GM12878 (cell line): ENCODE measurements at regions not wholly inside any gene's neighbourhood (a gene's known extent, or its start where the extent isn't known, plus 50 kb on each side); places are given as distances from the start of the nearest gene placed in this dataset.

Experiments
- ASH2L ChIP-seq: fragments of 300-600, 200-600 bp; sonication (generic); IDR thresholded peaks from 2 replicates; pipeline ENCODE4 v1.6.1; 2017; ENCODE audit warnings: low read depth, mild to moderate bottlenecking, borderline replicate concordance
- ATF3 ChIP-seq: IDR thresholded peaks from 2 replicates; pipeline ENCODE4 v1.6.1; 2011; ENCODE audit warnings: low read depth, mild to moderate bottlenecking, low read length, moderate library complexity, borderline replicate concordance; ENCODE audit errors: extremely low read depth
- CHD4 ChIP-seq: fragments of 200-600 bp; sonication (generic); IDR thresholded peaks from 2 replicates; pipeline ENCODE4 v1.6.1; 2016; ENCODE audit warnings: mild to moderate bottlenecking
- DPF2 ChIP-seq: fragments of 450-650 bp; IDR thresholded peaks from 2 replicates; pipeline ENCODE4 v1.6.1; 2017; ENCODE audit warnings: mild to moderate bottlenecking
- E4F1 ChIP-seq: fragments of 450-650 bp; IDR thresholded peaks from 2 replicates; pipeline ENCODE4 v1.6.1; 2018; ENCODE audit warnings: borderline replicate concordance, mild to moderate bottlenecking; ENCODE audit not compliant: partially characterized antibody
- EGR1 ChIP-seq, 2 experiments: IDR thresholded peaks; 1 replicate in 1 of 2; 2 replicates in 1 of 2; pipeline ENCODE4 v1.6.1; 2011 to 2012; ENCODE audit warnings: low read depth in 2 of 2, low read length in 2 of 2, borderline replicate concordance in 1 of 2, mild to moderate bottlenecking in 1 of 2, moderate library complexity in 1 of 2
- EP300 ChIP-seq, 2 experiments: fragments of 150-350 bp in 1 of 2; IDR thresholded peaks; 2 replicates each; pipeline ENCODE4 v1.6.1; 2011 to 2012; ENCODE audit warnings: low read depth in 2 of 2, low read length in 2 of 2, borderline replicate concordance in 1 of 2, improper control_type of control experiment in 1 of 2, inconsistent platforms in 1 of 2; ENCODE audit not compliant: control insufficient read depth in 1 of 2
- IKZF2 ChIP-seq, 2 experiments: fragments of 450-650 bp; IDR thresholded peaks; 2 replicates each; pipeline ENCODE4 v1.6.1; 2017; ENCODE audit warnings: mild to moderate bottlenecking in 2 of 2, moderate library complexity in 2 of 2
- JUND ChIP-seq: IDR thresholded peaks from 2 replicates; pipeline ENCODE4 v1.6.1; 2012; ENCODE audit warnings: low read depth, mild to moderate bottlenecking, low read length, improper control_type of control experiment, moderate library complexity
- KAT2A ChIP-seq: conservative IDR thresholded peaks from 2 replicates; pipeline ENCODE4 v1.6.1; 2011; ENCODE audit warnings: low read depth, low read length; ENCODE audit not compliant: control insufficient read depth
- MTA2 ChIP-seq: fragments of 450-650 bp; IDR thresholded peaks from 2 replicates; pipeline ENCODE4 v1.6.1; 2016; ENCODE audit warnings: low read depth, mild to moderate bottlenecking, moderate library complexity
- MXI1 ChIP-seq: fragments of 150-350 bp; IDR thresholded peaks from 2 replicates; pipeline ENCODE4 v1.6.1; 2011; ENCODE audit warnings: low read depth, mild to moderate bottlenecking, inconsistent platforms, low read length, improper control_type of control experiment
- NFYB ChIP-seq: IDR thresholded peaks from 2 replicates; pipeline ENCODE4 v1.6.1; 2011; ENCODE audit warnings: low read depth, mild to moderate bottlenecking, low read length, improper control_type of control experiment, moderate library complexity; ENCODE audit not compliant: insufficient read depth
- NR2F1 ChIP-seq: fragments of 450-650 bp; conservative IDR thresholded peaks from 2 replicates; pipeline ENCODE4 v1.6.1; 2017; ENCODE audit warnings: mild to moderate bottlenecking
- POLR2A ChIP-seq: IDR thresholded peaks from 2 replicates; pipeline ENCODE4 v1.6.1; 2011; ENCODE audit warnings: low read depth, mild to moderate bottlenecking, low read length
- POLR2AphosphoS5 ChIP-seq: IDR thresholded peaks from 2 replicates; pipeline ENCODE4 v1.6.1; 2011; ENCODE audit warnings: mild to moderate bottlenecking, low read length, inconsistent platforms
- RELA ChIP-seq: fragments of 450-650 bp; IDR thresholded peaks from 2 replicates; pipeline ENCODE4 v1.8.0; 2014; ENCODE audit warnings: borderline replicate concordance; ENCODE audit not compliant: partially characterized antibody
- TCF7 ChIP-seq: IDR thresholded peaks from 2 replicates; pipeline ENCODE4 v1.6.1; 2014; ENCODE audit warnings: antibody characterized with exemption, borderline replicate concordance
- USF1 ChIP-seq: IDR thresholded peaks from 2 replicates; pipeline ENCODE4 v1.6.1; 2011; ENCODE audit warnings: borderline replicate concordance, low read depth, mild to moderate bottlenecking, moderate library complexity, mixed read lengths, low read length; ENCODE audit not compliant: insufficient read depth; ENCODE audit errors: extremely low read length
- YY1 ChIP-seq: IDR thresholded peaks from 2 replicates; pipeline ENCODE4 v1.6.1; 2011; ENCODE audit warnings: low read depth, mild to moderate bottlenecking, low read length
- ZBTB11 ChIP-seq: fragments of 450-650 bp; formaldehyde crosslinking; IDR thresholded peaks from 2 replicates; pipeline ENCODE4 v1.5.0; 2022; ENCODE audit warnings: mild to moderate bottlenecking, missing genetic modification characterization
- ZBTB33 ChIP-seq: fragments of 450-650 bp; IDR thresholded peaks from 2 replicates; pipeline ENCODE4 v1.6.1; 2017; ENCODE audit warnings: mild to moderate bottlenecking

- no peak for TF ChIP-seq ZBTB11
- TF ChIP-seq MTA2 = peak; percentile 95
- TF ChIP-seq RELA = no peak
- no peak for TF ChIP-seq MXI1
- TF ChIP-seq TCF7 = no peak
- no peak for TF ChIP-seq ZBTB33
- TF ChIP-seq KAT2A = no peak
- no peak for TF ChIP-seq USF1
- no peak for TF ChIP-seq NFYB
- TF ChIP-seq ASH2L = no peak
- peak; percentile 93 for TF ChIP-seq NR2F1
- TF ChIP-seq YY1 = no peak
- no peak for TF ChIP-seq POLR2AphosphoS5
- no peak for TF ChIP-seq EGR1 (IDR thresholded peaks at IDR 0.05; ENCODE audit: borderline replicate concordance in 1 of 2, low read depth in 2 of 2, low read length in 2 of 2)
- TF ChIP-seq EP300 (IDR thresholded peaks at IDR 0.05; ENCODE audit: borderline replicate concordance in 1 of 2, control insufficient read depth in 1 of 2, low read depth in 2 of 2, low read length in 2 of 2) = peak in 1 of 2 experiments; percentile 27; a peak in 2 of 4 replicates
- TF ChIP-seq E4F1 = no peak
- TF ChIP-seq IKZF2 (IDR thresholded peaks at IDR 0.05) = no peak; a peak in 1 of 4 replicates
- TF ChIP-seq CHD4 = no peak
- TF ChIP-seq ATF3 = no peak
- no peak for TF ChIP-seq JUND
- peak; percentile 80 for TF ChIP-seq DPF2
- no peak for TF ChIP-seq POLR2A
Measured at GRCh38 chr1:157399343-157399983, 152.9 kb downstream of the FCRL5 start (continued).
